ENCODE measurements at regions not wholly inside any gene's neighbourhood (a gene's known extent, or its start where the extent isn't known, plus 50 kb on each side); places are given as distances from the start of the nearest gene placed in this dataset.

- Histone ChIP-seq H3K4me3 (no peak overlapping the region), H3K27ac (no peak overlapping the region), H3K36me3 (no peaks in the 10 kb centered on the region), H3K27me3 (no peaks in the 10 kb centered on the region), H3K4me1 (no peaks in the 10 kb centered on the region), H3K9me3 (no peaks in the 10 kb centered on the region)
- DNase-seq: no peak
- intact Hi-C loops (cut with DNase I; ENCODE audit: low total_unique reads): no loop called here
- TF ChIP-seq POLR2A (IDR thresholded peaks at IDR 0.05): no peak
- TF ChIP-seq CTCF (IDR thresholded peaks at IDR 0.05): no peak
Measured at GRCh38 chr12:5267603-5268423, 164.1 kb upstream of the NTF3 start.

- Histone ChIP-seq H3K27me3 (no peaks in the 10 kb centered on the region), H3K9me3 (no peaks in the 10 kb centered on the region), H3K4me1 (no peaks in the 10 kb centered on the region), H3K27ac (no peak overlapping the region), H3K4me3 (no peak overlapping the region), H3K36me3 (no peaks in the 10 kb centered on the region)
- TF ChIP-seq POLR2A (IDR thresholded peaks at IDR 0.05) (no peak), CTCF (IDR thresholded peaks at IDR 0.05) (no peak)
- intact Hi-C loops (cut with DNase I; ENCODE audit: low total_unique reads): no loop called here
- DNase-seq: no peak
Measured at GRCh38 chr12:5268424-5269210, 163.3 kb upstream of the NTF3 start.

- no peaks in the 10 kb centered on the region for H3K36me3 ChIP-seq
Measured at GRCh38 chr12:5269846-5270245, 162.1 kb upstream of the NTF3 start.

GRCh38 chr12:5272018-5272785, 159.7 kb upstream of the NTF3 start:
- Histone ChIP-seq H3K36me3 (no peaks in the 10 kb centered on the region), H3K4me1 (no peaks in the 10 kb centered on the region), H3K9me3 (no peaks in the 10 kb centered on the region), H3K4me3 (no peak overlapping the region), H3K27ac (no peak overlapping the region), H3K27me3 (no peaks in the 10 kb centered on the region)
- TF ChIP-seq POLR2A (IDR thresholded peaks at IDR 0.05) (no peak), CTCF (IDR thresholded peaks at IDR 0.05) (no peak)
- no peak for DNase-seq
- intact Hi-C loops (cut with DNase I; ENCODE audit: low total_unique reads): no loop called here

More at GRCh38 chr12:5269846-5270245, 162.1 kb upstream of the NTF3 start:
- Histone ChIP-seq H3K4me1 (no peaks in the 10 kb centered on the region), H3K4me3 (no peak overlapping the region), H3K27me3 (no peaks in the 10 kb centered on the region), H3K9me3 (no peaks in the 10 kb centered on the region), H3K27ac (no peak overlapping the region)
- no peak for DNase-seq
- intact Hi-C loops (cut with DNase I; ENCODE audit: low total_unique reads): no loop called here
- no peak for TF ChIP-seq POLR2A (IDR thresholded peaks at IDR 0.05)
- no peak for TF ChIP-seq CTCF (IDR thresholded peaks at IDR 0.05)
